Endometrial microvascular endothelial cells (primary cell): ENCODE measurements at regions not wholly inside any gene's neighbourhood (a gene's known extent, or its start where the extent isn't known, plus 50 kb on each side); places are given as distances from the start of the nearest gene placed in this dataset.
"Not testable (repeated sequence)": the region's sequence is repeated elsewhere in the genome, so short reads cannot be mapped to it uniquely, and the experiment has no call there.

ENCODE experiments used
- in situ Hi-C: cut with HindIII; loops from 2 replicates; pipeline ENCODE4 v1.10.0; 2017; ENCODE audit warnings: low sequenced_read_pairs, low pct_unique_long_range_greater_than_20kb; ENCODE audit errors: inconsistent ontology term

DNA sequence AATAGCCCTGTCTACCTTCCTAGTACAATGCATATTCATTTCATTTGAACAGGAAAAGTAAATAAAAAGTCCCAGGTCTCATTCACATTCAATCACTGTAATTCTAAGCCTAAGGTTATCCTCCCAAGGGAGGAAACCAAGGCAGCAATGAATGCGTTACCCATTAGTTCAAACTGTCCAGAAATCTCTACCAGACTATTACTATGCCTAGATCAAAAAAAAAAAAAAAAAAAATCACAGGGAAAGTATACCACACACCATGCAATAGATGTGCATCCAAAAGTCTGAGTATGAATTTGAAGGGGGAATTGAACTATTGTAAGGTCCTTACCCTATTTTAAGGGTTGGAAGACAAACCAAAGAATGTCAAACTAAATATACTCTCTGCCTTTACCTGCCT is 598.0 kb upstream of the API5 start:
- in situ Hi-C loops: no loop called here

GRCh38 chr11:42720716-42721563 is 590.9 kb upstream of the API5 start:
- in situ Hi-C loops: no loop called here

- in situ Hi-C loops: no loop called here
These were observed 583.9 kb upstream of the API5 start for GRCh38 chr11:42727879-42728278.

GRCh38 chr11:42762348-42762747 is 549.4 kb upstream of the API5 start:
- in situ Hi-C loops: no loop called here

DNA sequence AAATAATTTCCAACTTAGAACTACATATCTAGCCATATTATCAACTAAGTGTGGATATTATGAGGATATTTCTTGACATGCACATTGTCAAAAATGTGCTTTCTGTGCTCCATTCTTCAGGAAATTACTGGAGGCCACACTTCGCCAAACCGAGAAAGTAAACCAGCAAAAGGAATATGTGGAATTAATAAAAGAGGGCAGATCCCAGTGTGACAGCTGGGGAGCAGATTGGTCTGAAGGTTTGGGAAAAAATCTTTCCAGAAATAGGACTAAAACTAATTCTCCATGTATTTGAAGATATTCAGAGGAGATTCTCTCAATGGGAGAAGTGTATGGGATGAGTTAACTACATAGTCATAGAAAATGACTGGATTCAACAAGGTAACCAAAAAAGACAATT is 546.9 kb upstream of the API5 start:
- in situ Hi-C loops: no loop called here

- in situ Hi-C loops: no loop called here
These were observed 543.2 kb upstream of the API5 start for GRCh38 chr11:42768576-42768975.

GRCh38 chr11:42770444-42771065 is 541.2 kb upstream of the API5 start:
- in situ Hi-C loops: no loop called here

DNA sequence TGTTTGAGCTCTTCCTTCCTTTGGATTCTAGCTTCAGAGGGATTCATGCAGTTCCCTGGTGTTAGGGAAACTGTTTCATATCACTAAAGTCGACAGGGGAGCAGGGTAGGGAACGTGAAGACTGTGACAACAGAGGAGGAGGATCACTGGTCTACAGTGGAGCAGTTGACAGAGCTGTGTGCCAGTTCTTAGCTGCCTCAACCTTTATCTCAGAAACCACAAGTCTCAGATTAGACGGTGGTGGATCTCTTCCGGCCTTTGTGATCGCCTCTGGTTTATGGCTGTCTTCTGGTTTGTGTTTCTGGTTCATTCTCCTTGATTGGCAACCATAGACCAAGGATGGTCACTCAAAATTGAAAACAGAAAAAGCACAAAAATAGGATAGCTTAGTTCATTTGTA is 538.9 kb upstream of the API5 start:
- in situ Hi-C loops: no loop called here

GRCh38 chr11:42773729-42774128 is 538.1 kb upstream of the API5 start:
- in situ Hi-C loops: no loop called here

GRCh38 chr11:42774567-42774966 is 537.2 kb upstream of the API5 start:
- in situ Hi-C loops: no loop called here

- in situ Hi-C loops: no loop called here
These were observed 534.0 kb upstream of the API5 start for GRCh38 chr11:42777776-42778175.

GRCh38 chr11:42778193-42778592 is 533.6 kb upstream of the API5 start:
- in situ Hi-C loops: no loop called here

DNA sequence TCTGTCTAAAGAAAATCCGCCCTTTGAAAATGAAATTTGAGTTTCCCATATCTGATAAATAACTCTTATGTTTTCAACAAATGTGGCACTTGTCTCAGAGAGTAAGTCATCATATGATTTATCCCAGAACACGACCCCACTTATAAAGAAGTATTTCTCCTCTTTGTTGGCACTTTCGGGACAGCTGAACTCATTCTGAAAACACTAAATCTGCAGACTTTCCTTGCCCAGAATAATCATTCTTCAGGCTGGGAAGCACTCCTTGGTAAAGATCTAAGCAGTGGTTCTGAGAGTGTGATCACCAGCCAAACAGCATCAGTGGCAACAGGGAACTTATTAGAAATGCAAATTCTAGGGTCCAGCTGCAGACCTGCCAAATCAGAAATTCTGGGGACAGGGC is 532.2 kb upstream of the API5 start:
- in situ Hi-C loops: no loop called here

GRCh38 chr11:42786981-42787380 is 524.8 kb upstream of the API5 start:
- in situ Hi-C loops: no loop called here

DNA sequence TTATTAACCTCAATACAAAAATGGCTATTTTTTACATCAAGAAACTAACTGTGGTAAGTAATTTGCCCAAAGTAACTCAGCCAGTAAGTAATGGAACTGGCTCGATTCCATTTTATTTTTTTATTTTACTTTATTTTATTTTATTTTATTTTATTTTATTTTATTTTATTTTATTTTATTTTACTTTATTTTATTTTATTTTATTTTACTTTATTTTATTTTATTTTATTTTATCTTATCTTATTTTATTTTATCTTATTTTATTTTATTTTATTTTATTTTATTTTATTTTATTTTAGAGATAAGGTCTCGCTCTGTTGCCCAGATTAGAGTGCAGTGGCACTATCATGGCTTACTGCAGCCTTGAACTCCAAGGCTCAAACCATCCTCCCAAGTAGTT is 516.3 kb upstream of the API5 start:
- in situ Hi-C loops: not testable (repeated sequence)

DNA sequence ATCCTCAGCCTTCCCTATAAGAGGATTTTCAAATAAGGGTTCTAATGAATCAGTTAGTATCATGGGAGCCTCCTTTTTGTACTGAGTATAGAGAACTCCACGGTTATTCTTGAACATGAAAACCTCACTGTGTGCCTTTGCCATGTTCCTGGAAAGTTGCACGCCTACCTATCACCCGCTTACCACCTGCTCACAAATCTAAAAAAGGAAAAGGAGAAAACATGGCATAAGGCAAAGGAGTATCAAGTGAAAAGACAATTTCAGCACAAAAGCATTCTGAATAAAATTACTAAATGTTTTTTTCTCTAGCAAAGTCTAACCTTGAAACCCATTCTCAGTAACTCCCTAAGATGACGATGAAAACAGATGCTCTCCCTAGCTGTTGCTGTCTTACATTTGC is 511.8 kb upstream of the API5 start:
- in situ Hi-C loops: no loop called here

DNA sequence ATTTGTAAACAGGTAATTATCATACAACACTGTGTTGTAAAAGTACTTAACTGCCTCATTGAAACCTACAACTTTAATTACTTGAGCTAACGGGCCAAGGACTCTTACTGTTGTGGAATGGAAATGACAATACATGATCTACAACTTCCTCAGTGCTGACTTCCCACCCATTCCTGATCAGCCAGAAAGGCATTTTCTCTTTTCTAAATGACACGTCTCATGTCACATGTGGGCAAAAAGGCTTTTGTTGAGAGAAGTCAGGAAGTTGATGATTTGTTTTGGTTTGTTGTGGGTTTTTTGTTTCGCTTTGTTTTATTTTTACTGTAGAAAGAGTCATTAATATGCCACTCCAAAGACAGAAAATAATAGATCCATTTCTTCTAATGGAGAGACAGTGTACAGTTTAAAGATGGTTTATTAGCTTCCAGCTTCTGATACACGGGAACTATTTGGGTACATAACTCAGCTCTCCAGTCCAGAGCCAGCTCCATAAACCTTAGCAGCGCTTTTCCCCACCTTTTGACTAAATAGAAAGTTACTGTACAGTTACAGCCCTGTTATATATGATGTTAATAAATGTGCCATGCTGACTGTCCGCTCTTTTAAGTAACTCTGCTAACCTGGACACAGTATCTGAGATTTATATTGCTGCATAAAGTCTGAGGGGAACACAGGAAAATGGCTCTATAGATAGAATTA is 509.4 kb upstream of the API5 start:
- in situ Hi-C loops: no loop called here

GRCh38 chr11:42806191-42806590 is 505.6 kb upstream of the API5 start:
- in situ Hi-C loops: no loop called here

DNA sequence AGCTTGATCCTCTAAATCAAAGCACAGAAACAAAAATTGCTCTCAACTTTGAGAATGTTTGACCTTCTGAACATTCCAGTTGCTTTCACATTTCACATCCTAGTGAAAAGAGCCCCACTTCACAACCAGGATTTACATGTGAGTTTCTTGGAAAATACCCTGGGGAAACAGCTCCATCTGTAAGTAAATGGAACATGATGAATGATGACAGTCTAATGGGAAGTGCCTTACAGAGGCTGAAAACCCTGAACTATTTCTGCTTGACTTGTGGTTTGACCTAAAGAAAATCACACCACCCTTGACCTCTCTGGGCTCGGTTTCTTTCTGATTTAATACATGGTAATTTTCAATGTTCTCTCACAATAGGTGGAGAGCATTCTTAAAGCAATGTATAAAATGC is 499.4 kb upstream of the API5 start:
- in situ Hi-C loops: no loop called here

DNA sequence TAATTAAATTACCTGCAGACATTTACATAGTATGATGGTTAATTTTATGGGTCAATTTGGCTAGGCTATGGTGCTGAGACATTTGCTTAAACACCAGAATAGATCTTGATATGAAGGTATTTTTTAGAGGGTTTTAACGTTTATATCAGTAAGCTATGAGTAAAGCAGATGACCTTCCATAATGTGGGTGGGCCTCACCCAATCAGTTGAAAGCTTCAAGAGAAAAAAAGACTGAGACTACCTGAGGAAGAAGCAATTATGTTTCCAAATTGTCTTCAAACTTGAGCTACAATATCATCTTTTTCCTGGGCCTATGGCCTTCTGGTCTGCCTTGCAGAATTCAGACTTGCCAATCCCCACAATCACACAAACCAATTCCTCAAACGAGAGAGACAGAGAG is 498.8 kb upstream of the API5 start:
- in situ Hi-C loops: no loop called here
